Neural cell (in vitro differentiated cells): ENCODE measurements at regions not wholly inside any gene's neighbourhood (a gene's known extent, or its start where the extent isn't known, plus 50 kb on each side); places are given as distances from the start of the nearest gene placed in this dataset.

ENCODE experiments used
- CTCF ChIP-seq: fragments of 450-650 bp; IDR thresholded peaks from 2 replicates; pipeline ENCODE4 v1.5.1; 2014; ENCODE audit warnings: antibody characterized with exemption, mild to moderate bottlenecking, moderate library complexity; ENCODE audit not compliant: poor library complexity, severe bottlenecking
- EZH2 ChIP-seq: fragments of 200-600, 300-800 bp; shearing (Covaris generic), sonication (generic); IDR thresholded peaks from 2 replicates; pipeline ENCODE4 v1.6.1; 2014; ENCODE audit warnings: antibody characterized with exemption, low read length, borderline replicate concordance, mild to moderate bottlenecking; ENCODE audit not compliant: insufficient read depth, poor library complexity, severe bottlenecking

GRCh38 chr20:55936209-55936595 is 69.1 kb downstream of the CBLN4 start:
- TF ChIP-seq CTCF (no peak), EZH2 (no peak)
